ENCODE measurements at regions not wholly inside any gene's neighbourhood (a gene's known extent, or its start where the extent isn't known, plus 50 kb on each side); places are given as distances from the start of the nearest gene placed in this dataset.

DNA sequence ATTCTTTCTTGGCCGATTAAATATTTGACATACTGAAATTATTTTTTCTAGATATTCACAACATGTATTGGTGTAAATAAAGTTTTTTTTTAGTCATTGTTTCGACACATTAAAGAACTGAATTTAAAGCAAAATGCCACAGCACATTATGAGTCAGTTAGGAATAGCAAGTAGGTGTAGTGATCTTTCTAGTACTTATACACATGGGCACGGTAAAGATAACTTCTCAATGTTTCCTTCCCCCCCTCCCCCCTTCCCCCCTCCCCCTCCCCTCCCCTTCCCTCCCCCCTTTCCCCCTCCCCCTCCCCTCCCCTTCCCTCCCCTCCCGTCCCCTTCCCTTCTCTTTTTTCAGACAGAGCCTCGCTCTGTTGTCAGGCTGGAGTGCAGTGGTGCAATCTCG, 1269.9 kb downstream of the ADGRL3 start:
- H3K4me1 ChIP-seq (ENCODE audit: insufficient read depth, low read length) = no peaks in the 10 kb centered on the region; the same call in 1 of the 2 replicates
- Mint-ChIP-seq H3K4me3 (no peak overlapping the region), H3K27me3 (ENCODE audit: low read depth) (no peaks in the 10 kb centered on the region), H3K36me3 (ENCODE audit: insufficient read depth in 1 of 3, low read depth in 3 of 3) (no peaks in the 10 kb centered on the region; a peak in 1 of 7 replicates), H3K27ac (no peak overlapping the region), H3K4me1 (peaks cover 12 to 16% of the 10 kb centered on the region in 2 experiments), H3K9me3 (no peaks in the 10 kb centered on the region; a peak in 1 of 5 replicates)
- no peak overlapping the region for H3K14ac ChIP-seq (ENCODE audit: insufficient read depth, low read length)
- H2BK120ac ChIP-seq (ENCODE audit: low read depth, low read length, poor library complexity, severe bottlenecking) = no peak overlapping the region
- H3K56ac ChIP-seq (ENCODE audit: insufficient read length, low read depth, low read length) = no peak overlapping the region
- H3K23me2 ChIP-seq (ENCODE audit: insufficient read length, low read depth, low read length, poor library complexity, severe bottlenecking) = no peaks in the 10 kb centered on the region
- no peak for DNase-seq
- no peak overlapping the region for H2BK5ac ChIP-seq (ENCODE audit: insufficient read length, low read length)
- no peak overlapping the region for H3K4me2 ChIP-seq (ENCODE audit: insufficient read depth, insufficient read length, low read length)
- H4K5ac ChIP-seq (ENCODE audit: insufficient read length, low read depth, low read length) = no peak overlapping the region
- H3K4ac ChIP-seq (ENCODE audit: low read depth, low read length) = no peak overlapping the region
- no peak overlapping the region for H3K27ac ChIP-seq (ENCODE audit: insufficient read length, low read depth, low read length)
- no peaks in the 10 kb centered on the region for H3K9me3 ChIP-seq (ENCODE audit: control insufficient read depth, low read depth, low read length)
- H3K9ac ChIP-seq (ENCODE audit: extremely low read depth, insufficient read length, low read length) = no peak overlapping the region
- H3K23ac ChIP-seq (ENCODE audit: insufficient read length, low read depth, low read length) = no peak overlapping the region
- H3T11ph ChIP-seq (ENCODE audit: low read length) = no peak overlapping the region
- no peaks in the 10 kb centered on the region for H3K27me3 ChIP-seq (ENCODE audit: insufficient read depth, low read length)
- no peak overlapping the region for H2BK15ac ChIP-seq (ENCODE audit: low read depth, low read length)
- H4K91ac ChIP-seq (ENCODE audit: insufficient read length, low read depth, low read length) = no peak overlapping the region
- H2AK5ac ChIP-seq (ENCODE audit: insufficient read length, low read length) = no peak overlapping the region
- no peaks in the 10 kb centered on the region for H3K79me1 ChIP-seq (ENCODE audit: insufficient read depth, low read depth, low read length, poor library complexity, severe bottlenecking)
- WGBS (ENCODE audit: extremely low coverage, insufficient read length, low lambda C conversion rate) = no CpG with 5 or more reads among the region's 6 CpGs
- H2BK12ac ChIP-seq (ENCODE audit: insufficient read length, low read depth, low read length) = no peak overlapping the region
- no peaks in the 10 kb centered on the region for H3K79me2 ChIP-seq (ENCODE audit: insufficient read depth, low read length)
- H2BK20ac ChIP-seq (ENCODE audit: low read depth, low read length, poor library complexity, severe bottlenecking) = no peak overlapping the region
- no peak overlapping the region for H2AFZ ChIP-seq (ENCODE audit: low read length)
- TF ChIP-seq, protein P1, sequence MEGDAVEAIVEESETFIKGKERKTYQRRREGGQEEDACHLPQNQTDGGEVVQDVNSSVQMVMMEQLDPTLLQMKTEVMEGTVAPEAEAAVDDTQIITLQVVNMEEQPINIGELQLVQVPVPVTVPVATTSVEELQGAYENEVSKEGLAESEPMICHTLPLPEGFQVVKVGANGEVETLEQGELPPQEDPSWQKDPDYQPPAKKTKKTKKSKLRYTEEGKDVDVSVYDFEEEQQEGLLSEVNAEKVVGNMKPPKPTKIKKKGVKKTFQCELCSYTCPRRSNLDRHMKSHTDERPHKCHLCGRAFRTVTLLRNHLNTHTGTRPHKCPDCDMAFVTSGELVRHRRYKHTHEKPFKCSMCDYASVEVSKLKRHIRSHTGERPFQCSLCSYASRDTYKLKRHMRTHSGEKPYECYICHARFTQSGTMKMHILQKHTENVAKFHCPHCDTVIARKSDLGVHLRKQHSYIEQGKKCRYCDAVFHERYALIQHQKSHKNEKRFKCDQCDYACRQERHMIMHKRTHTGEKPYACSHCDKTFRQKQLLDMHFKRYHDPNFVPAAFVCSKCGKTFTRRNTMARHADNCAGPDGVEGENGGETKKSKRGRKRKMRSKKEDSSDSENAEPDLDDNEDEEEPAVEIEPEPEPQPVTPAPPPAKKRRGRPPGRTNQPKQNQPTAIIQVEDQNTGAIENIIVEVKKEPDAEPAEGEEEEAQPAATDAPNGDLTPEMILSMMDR (conservative IDR thresholded peaks at IDR 0.05) = no peak
- no peak overlapping the region for H4K8ac ChIP-seq (replicated peaks; ENCODE audit: insufficient read length, low read depth, low read length)
- H4K20me1 ChIP-seq (ENCODE audit: control insufficient read depth, insufficient read depth, insufficient read length) = no peaks in the 10 kb centered on the region
- H3K18ac ChIP-seq (ENCODE audit: insufficient read length, low read depth, low read length) = no peak overlapping the region

All from H9 (cell line).